22Rv1 (cell line): ENCODE measurements at regions not wholly inside any gene's neighbourhood (a gene's known extent, or its start where the extent isn't known, plus 50 kb on each side); places are given as distances from the start of the nearest gene placed in this dataset.

Source experiments
- CTCF ChIP-seq: fragments of 450-650 bp; IDR thresholded peaks from 2 replicates; pipeline ENCODE4 v1.5.1; 2017; ENCODE audit warnings: mild to moderate bottlenecking
- ZFX ChIP-seq: fragments of 450-650 bp; IDR thresholded peaks from 2 replicates; pipeline ENCODE4 v1.6.1; 2017; ENCODE audit warnings: antibody characterized with exemption, borderline replicate concordance

DNA sequence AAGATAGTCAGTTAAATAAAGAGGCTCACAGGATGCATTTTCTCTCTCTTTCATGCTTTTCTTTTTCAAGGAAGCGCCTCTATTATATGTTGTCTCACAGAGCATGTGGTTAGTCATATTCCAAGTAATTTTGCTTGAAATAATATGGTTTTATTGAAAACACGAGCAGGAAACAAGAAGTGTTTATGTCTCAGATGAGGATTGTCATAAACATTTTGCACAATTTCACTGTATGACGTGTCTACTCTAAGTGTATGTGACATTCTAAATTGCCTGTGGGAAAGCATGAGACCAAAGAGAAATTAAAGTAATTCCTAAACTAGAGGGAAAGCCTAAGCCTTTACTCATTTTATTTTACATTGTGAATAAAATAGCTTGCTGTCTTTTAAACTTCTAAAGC lies 818.6 kb downstream of the EPHA3 start:
- TF ChIP-seq CTCF (no peak), ZFX (no peak)
